ENCODE measurements at regions not wholly inside any gene's neighbourhood (a gene's known extent, or its start where the extent isn't known, plus 50 kb on each side); places are given as distances from the start of the nearest gene placed in this dataset.
"Not testable (repeated sequence)": the region's sequence is repeated elsewhere in the genome, so short reads cannot be mapped to it uniquely, and the experiment has no call there.

GRCh38 chr5:53808392-53808791 is 248.0 kb downstream of the NDUFS4 start:
- not testable (repeated sequence) for DNase-seq (ENCODE audit: low spot score); H3K36me3 Mint-ChIP-seq; H3K4me2 ChIP-seq; H3K27me3 ChIP-seq; H3K27me3 Mint-ChIP-seq (ENCODE audit: insufficient read depth, low read depth); H3K36me3 ChIP-seq; H3K79me2 ChIP-seq (ENCODE audit: low read depth); H3K4me1 ChIP-seq; H3K27ac Mint-ChIP-seq; H2AFZ ChIP-seq (replicated peaks); H3K4me1 Mint-ChIP-seq; H3K9ac ChIP-seq; H3K9me3 ChIP-seq (ENCODE audit: low read depth); H3K4me3 ChIP-seq; H4K20me1 ChIP-seq (ENCODE audit: low read depth); H3K4me3 Mint-ChIP-seq; H3K27ac ChIP-seq; H3F3A ChIP-seq (ENCODE audit: low read depth)
- H3K9me3 Mint-ChIP-seq: peaks cover 19% of the 10 kb centered on the region

DNA sequence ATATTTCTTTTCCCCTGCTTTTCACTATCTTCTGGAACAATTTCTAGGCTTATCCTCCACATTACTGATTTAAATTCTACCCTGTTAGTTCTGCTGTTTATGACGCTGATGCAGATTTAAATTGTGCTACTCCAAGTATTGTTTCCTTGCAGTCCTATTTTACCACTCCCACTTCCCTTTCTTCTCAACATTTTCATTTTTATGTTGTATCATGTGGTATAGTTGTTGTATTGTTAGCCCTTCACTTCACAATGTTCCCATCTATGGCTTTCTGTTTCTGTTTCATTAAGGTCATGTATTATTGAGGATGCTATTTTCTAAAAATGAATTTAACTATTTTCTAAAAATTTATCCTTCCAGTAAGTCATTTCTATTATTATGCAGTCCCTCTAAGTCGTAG is 254.4 kb downstream of the NDUFS4 start:
- Histone ChIP-seq H3K27ac (no peak overlapping the region), H3K36me3 (no peaks in the 10 kb centered on the region), H3K79me2 (ENCODE audit: low read depth) (no peaks in the 10 kb centered on the region), H2AFZ (replicated peaks) (no peak overlapping the region), H3K27me3 (no peaks in the 10 kb centered on the region), H3K4me1 (no peaks in the 10 kb centered on the region), H3K4me3 (no peak overlapping the region), H3K9ac (no peak overlapping the region), H3F3A (ENCODE audit: low read depth) (no peaks in the 10 kb centered on the region), H4K20me1 (ENCODE audit: low read depth) (no peaks in the 10 kb centered on the region), H3K4me2 (no peak overlapping the region), H3K9me3 (ENCODE audit: low read depth) (no peaks in the 10 kb centered on the region)
- no peaks in the 10 kb centered on the region for H3K9me3 Mint-ChIP-seq
- no peak overlapping the region for H3K4me3 Mint-ChIP-seq
- no peaks in the 10 kb centered on the region for H3K27me3 Mint-ChIP-seq (ENCODE audit: insufficient read depth, low read depth)
- DNase-seq (ENCODE audit: low spot score): no peak
- peaks cover 2% of the 10 kb centered on the region for H3K4me1 Mint-ChIP-seq
- TF ChIP-seq EZH2 (IDR thresholded peaks at IDR 0.05) (no peak), CTCF (IDR thresholded peaks at IDR 0.05) (no peak), EZH2phosphoT487 (IDR thresholded peaks at IDR 0.05) (no peak)
- H3K27ac Mint-ChIP-seq: no peak overlapping the region
- no peaks in the 10 kb centered on the region for H3K36me3 Mint-ChIP-seq

DNA sequence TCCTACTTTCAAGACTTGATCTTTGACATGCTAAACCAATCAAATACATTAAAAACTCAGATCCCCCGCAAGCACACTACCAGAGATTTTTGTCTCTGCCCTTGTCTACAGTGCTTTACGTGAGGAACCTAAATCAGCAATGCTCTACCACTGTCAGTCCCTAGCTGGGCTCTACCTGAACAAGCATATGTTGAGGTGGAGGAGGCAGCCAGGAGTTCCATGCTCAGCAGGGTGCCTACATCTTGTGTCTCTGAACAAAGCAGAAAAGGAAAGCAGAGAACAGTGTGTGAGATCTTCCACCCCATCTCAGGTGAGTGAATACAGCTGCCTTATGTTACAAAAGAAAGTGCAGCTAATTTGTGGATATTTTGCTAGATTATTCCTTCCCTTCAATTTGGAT is 255.0 kb downstream of the NDUFS4 start:
- Histone ChIP-seq H4K20me1 (ENCODE audit: low read depth) (no peaks in the 10 kb centered on the region), H3K4me1 (no peaks in the 10 kb centered on the region), H3K9me3 (ENCODE audit: low read depth) (no peaks in the 10 kb centered on the region), H3K4me2 (no peak overlapping the region), H3K4me3 (no peak overlapping the region), H3F3A (ENCODE audit: low read depth) (no peaks in the 10 kb centered on the region), H3K27me3 (no peaks in the 10 kb centered on the region), H2AFZ (replicated peaks) (no peak overlapping the region), H3K27ac (no peak overlapping the region), H3K9ac (no peak overlapping the region), H3K79me2 (ENCODE audit: low read depth) (no peaks in the 10 kb centered on the region), H3K36me3 (no peaks in the 10 kb centered on the region)
- Mint-ChIP-seq H3K4me1 (peaks cover 2% of the 10 kb centered on the region), H3K4me3 (no peak overlapping the region), H3K36me3 (no peaks in the 10 kb centered on the region), H3K9me3 (no peaks in the 10 kb centered on the region), H3K27ac (no peak overlapping the region), H3K27me3 (ENCODE audit: insufficient read depth, low read depth) (no peaks in the 10 kb centered on the region)
- DNase-seq (ENCODE audit: low spot score): no peak
- no peak for TF ChIP-seq EZH2 (IDR thresholded peaks at IDR 0.05)
- TF ChIP-seq CTCF (IDR thresholded peaks at IDR 0.05): no peak
- no peak for TF ChIP-seq EZH2phosphoT487 (IDR thresholded peaks at IDR 0.05)

DNA sequence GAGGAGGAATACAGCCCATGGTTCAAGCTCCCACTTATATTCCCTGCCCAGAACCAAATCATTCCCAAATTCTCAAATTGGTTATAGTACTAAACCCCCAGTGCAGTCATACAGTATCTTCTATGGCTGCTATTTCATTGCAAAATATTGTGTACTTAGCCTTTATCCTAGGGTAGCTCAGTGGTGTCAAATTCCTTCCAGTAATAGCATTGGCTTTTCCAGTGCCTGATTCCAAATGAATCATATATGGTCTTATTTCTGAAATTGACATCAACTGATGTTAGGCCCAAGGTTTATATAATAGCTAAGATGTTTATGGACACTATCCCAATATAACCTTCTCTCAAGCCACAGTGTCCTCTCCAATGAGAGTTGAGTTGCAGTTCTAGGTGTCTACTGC is 256.7 kb downstream of the NDUFS4 start:
- Mint-ChIP-seq H3K9me3 (peaks cover under 1% of the 10 kb centered on the region), H3K27me3 (ENCODE audit: insufficient read depth, low read depth) (no peaks in the 10 kb centered on the region), H3K4me1 (peaks cover 2% of the 10 kb centered on the region), H3K4me3 (no peak overlapping the region), H3K27ac (no peak overlapping the region), H3K36me3 (no peaks in the 10 kb centered on the region)
- no peaks in the 10 kb centered on the region for H3K79me2 ChIP-seq (ENCODE audit: low read depth)
- no peaks in the 10 kb centered on the region for H3K27me3 ChIP-seq
- no peak for DNase-seq (ENCODE audit: low spot score)
- no peaks in the 10 kb centered on the region for H3K9me3 ChIP-seq (ENCODE audit: low read depth)
- no peak overlapping the region for H3K4me3 ChIP-seq
- no peak overlapping the region for H2AFZ ChIP-seq (replicated peaks)
- H3K36me3 ChIP-seq: no peaks in the 10 kb centered on the region
- no peaks in the 10 kb centered on the region for H3K4me1 ChIP-seq
- no peaks in the 10 kb centered on the region for H4K20me1 ChIP-seq (ENCODE audit: low read depth)
- no peaks in the 10 kb centered on the region for H3F3A ChIP-seq (ENCODE audit: low read depth)
- H3K9ac ChIP-seq: no peak overlapping the region
- TF ChIP-seq EZH2 (IDR thresholded peaks at IDR 0.05) (no peak), CTCF (IDR thresholded peaks at IDR 0.05) (no peak), EZH2phosphoT487 (IDR thresholded peaks at IDR 0.05) (no peak)
- no peak overlapping the region for H3K27ac ChIP-seq
- H3K4me2 ChIP-seq: no peak overlapping the region
